Endometrium (tissue), 2 donors: ENCODE measurements at regions not wholly inside any gene's neighbourhood (a gene's known extent, or its start where the extent isn't known, plus 50 kb on each side); places are given as distances from the start of the nearest gene placed in this dataset.

Experiments used
- FAIRE-seq: peaks from 2 replicates; lab custom pipeline; 2012; peaks lifted over from hg19 to GRCh38; lab: Jason Lieb, UNC
- donor health status: control.
- donor health status: control.

DNA sequence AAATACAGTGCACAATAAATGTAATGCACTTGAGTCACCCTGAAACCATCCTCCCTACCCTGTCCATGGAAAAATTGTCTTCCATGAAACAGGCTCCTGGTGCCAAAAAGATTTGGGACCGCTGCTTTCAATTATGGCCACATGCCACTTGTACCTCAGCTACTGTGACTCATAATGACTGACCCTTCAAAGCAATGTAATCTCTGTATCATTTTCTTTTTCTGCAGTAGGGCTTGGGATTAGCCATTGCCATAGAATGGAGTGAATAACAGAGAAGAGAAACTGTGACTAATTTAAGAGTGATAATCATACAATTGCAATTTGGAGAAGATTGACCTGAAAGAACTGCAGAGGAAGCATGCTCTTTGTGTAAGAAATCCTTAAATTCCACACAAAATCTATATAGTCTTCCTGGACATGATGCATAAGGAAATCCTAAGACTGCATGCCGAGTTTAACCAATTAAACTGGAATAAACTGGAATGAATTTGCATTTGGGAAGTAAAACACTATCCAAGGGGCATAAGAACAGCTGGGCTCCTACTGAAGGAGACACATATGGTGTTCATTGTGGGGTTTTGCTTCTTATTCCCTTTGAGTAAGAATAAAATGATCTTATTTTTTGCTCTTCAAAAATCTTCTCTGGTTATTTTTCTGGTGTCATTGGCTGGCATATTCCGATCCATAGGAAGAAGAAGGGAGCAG is 59.5 kb upstream of the SLC7A1 start:
- FAIRE-seq, result no peak

DNA sequence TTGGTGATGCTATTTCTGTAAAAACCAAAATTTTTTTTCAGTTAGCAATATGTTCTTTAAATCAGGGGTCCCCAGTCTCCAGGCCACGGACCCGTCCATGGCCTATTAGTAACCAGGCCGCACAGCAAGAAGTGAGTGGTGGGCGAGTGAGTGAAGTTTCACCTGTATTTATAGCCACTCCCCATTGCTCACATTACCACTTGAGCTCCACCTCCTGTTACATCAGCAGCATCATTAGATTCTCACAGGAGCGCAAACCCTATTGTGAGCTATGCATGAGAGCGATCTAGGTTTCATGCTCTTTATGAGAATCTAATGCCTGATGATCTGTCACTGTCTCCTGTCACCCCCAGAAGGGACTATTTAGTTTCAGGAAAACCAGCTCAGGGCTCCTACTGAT is 58.9 kb upstream of the SLC7A1 start:
- FAIRE-seq, result no peak

DNA sequence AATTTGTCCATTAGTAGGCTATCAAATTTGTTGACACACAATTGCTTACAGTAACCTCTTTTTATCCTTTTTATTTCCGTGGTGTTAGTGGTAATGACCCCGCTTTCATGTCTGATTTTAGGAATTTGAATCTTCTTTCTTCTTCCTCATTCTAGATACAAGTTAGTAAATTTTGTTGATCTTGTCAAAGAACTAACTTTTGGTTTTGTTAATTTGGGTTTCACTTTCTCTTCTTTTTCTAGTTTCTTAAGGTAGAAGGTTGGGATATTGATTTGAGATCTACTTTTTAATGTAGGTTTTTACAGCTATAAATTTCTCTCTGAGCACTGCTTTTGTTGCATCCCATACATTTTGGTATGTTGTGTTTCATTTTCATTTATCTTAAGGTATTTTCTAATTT is 53.3 kb upstream of the SLC7A1 start:
- FAIRE-seq, result no peak
